Neural cell (in vitro differentiated cells): ENCODE measurements at regions not wholly inside any gene's neighbourhood (a gene's known extent, or its start where the extent isn't known, plus 50 kb on each side); places are given as distances from the start of the nearest gene placed in this dataset.

Source experiments
- MXI1 ChIP-seq: fragments of 450-650 bp; conservative IDR thresholded peaks from 2 replicates; pipeline ENCODE4 v1.6.1; 2014; ENCODE audit warnings: antibody characterized with exemption, mild to moderate bottlenecking; ENCODE audit not compliant: poor library complexity, severe bottlenecking
- POLR2AphosphoS5 ChIP-seq: IDR thresholded peaks from 2 replicates; pipeline ENCODE4 v1.6.1; 2012
- TF ChIP-seq, protein P1 (sequence below): fragments of 450-650 bp; IDR thresholded peaks from 2 replicates; pipeline ENCODE4 v1.5.1; 2014; ENCODE audit warnings: antibody characterized with exemption, mild to moderate bottlenecking, moderate library complexity; ENCODE audit not compliant: poor library complexity, severe bottlenecking
- TF ChIP-seq, protein P2 (sequence below): IDR thresholded peaks from 2 replicates; pipeline ENCODE4 v1.6.1; 2012; ENCODE audit warnings: borderline replicate concordance

DNA sequence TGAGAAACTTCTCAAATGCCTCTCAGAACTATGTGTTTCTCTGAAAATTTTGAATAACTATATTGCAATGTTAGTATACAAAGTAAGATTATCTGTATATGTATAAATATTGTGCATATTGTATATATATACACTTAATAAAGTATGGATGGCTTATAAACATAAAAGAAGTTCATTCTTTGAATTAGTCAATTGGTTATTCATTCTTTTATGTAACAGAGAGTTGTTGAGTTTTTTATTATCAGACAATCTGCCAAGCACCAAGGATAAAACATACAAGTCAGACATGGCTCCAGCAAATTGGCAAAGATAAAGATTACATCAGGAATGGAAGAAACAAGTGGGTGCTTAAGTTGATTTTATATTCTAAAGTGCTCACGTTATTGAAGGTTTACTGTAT is 289.1 kb upstream of the EYS start:
- no peak for TF ChIP-seq POLR2AphosphoS5
- TF ChIP-seq, protein P1, sequence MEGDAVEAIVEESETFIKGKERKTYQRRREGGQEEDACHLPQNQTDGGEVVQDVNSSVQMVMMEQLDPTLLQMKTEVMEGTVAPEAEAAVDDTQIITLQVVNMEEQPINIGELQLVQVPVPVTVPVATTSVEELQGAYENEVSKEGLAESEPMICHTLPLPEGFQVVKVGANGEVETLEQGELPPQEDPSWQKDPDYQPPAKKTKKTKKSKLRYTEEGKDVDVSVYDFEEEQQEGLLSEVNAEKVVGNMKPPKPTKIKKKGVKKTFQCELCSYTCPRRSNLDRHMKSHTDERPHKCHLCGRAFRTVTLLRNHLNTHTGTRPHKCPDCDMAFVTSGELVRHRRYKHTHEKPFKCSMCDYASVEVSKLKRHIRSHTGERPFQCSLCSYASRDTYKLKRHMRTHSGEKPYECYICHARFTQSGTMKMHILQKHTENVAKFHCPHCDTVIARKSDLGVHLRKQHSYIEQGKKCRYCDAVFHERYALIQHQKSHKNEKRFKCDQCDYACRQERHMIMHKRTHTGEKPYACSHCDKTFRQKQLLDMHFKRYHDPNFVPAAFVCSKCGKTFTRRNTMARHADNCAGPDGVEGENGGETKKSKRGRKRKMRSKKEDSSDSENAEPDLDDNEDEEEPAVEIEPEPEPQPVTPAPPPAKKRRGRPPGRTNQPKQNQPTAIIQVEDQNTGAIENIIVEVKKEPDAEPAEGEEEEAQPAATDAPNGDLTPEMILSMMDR = no peak
- no peak for TF ChIP-seq MXI1
- TF ChIP-seq, protein P2, sequence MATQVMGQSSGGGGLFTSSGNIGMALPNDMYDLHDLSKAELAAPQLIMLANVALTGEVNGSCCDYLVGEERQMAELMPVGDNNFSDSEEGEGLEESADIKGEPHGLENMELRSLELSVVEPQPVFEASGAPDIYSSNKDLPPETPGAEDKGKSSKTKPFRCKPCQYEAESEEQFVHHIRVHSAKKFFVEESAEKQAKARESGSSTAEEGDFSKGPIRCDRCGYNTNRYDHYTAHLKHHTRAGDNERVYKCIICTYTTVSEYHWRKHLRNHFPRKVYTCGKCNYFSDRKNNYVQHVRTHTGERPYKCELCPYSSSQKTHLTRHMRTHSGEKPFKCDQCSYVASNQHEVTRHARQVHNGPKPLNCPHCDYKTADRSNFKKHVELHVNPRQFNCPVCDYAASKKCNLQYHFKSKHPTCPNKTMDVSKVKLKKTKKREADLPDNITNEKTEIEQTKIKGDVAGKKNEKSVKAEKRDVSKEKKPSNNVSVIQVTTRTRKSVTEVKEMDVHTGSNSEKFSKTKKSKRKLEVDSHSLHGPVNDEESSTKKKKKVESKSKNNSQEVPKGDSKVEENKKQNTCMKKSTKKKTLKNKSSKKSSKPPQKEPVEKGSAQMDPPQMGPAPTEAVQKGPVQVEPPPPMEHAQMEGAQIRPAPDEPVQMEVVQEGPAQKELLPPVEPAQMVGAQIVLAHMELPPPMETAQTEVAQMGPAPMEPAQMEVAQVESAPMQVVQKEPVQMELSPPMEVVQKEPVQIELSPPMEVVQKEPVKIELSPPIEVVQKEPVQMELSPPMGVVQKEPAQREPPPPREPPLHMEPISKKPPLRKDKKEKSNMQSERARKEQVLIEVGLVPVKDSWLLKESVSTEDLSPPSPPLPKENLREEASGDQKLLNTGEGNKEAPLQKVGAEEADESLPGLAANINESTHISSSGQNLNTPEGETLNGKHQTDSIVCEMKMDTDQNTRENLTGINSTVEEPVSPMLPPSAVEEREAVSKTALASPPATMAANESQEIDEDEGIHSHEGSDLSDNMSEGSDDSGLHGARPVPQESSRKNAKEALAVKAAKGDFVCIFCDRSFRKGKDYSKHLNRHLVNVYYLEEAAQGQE = no peak
